ENCODE measurements at regions not wholly inside any gene's neighbourhood (a gene's known extent, or its start where the extent isn't known, plus 50 kb on each side); places are given as distances from the start of the nearest gene placed in this dataset.

GRCh38 chr2:198753101-198753500 is 704.6 kb downstream of the SATB2 start:
- DNase-seq (ENCODE audit: low read depth): no peak
- no peak overlapping the region for H3K4me3 ChIP-seq (ENCODE audit: low read length)
- TF ChIP-seq CTCF (IDR thresholded peaks at IDR 0.05; ENCODE audit: insufficient read depth, low read depth, low read length, missing control alignments): no peak

GRCh38 chr2:198749364-198749763 is 708.4 kb downstream of the SATB2 start:
- no peak for DNase-seq (ENCODE audit: low read depth)
- no peak overlapping the region for H3K4me3 ChIP-seq (ENCODE audit: low read length)
- TF ChIP-seq CTCF (IDR thresholded peaks at IDR 0.05; ENCODE audit: insufficient read depth, low read depth, low read length, missing control alignments): no peak

- no peak for DNase-seq (ENCODE audit: low read depth)
- no peak for TF ChIP-seq CTCF (IDR thresholded peaks at IDR 0.05; ENCODE audit: insufficient read depth, low read depth, low read length, missing control alignments)
- no peak overlapping the region for H3K4me3 ChIP-seq (ENCODE audit: low read length)
Measured at GRCh38 chr2:198731842-198732399, 725.8 kb downstream of the SATB2 start.

GRCh38 chr2:198720266-198720665 is 737.5 kb downstream of the SATB2 start:
- no peak for DNase-seq (ENCODE audit: low read depth)
- H3K4me3 ChIP-seq (ENCODE audit: low read length): no peak overlapping the region
- TF ChIP-seq CTCF (IDR thresholded peaks at IDR 0.05; ENCODE audit: insufficient read depth, low read depth, low read length, missing control alignments): no peak

- no peak for DNase-seq (ENCODE audit: low read depth)
- no peak for TF ChIP-seq CTCF (IDR thresholded peaks at IDR 0.05; ENCODE audit: insufficient read depth, low read depth, low read length, missing control alignments)
- H3K4me3 ChIP-seq (ENCODE audit: low read length): no peak overlapping the region
Measured at GRCh38 chr2:198717451-198717850, 740.3 kb downstream of the SATB2 start.

GRCh38 chr2:198715302-198715835 is 742.4 kb downstream of the SATB2 start:
- no peak for TF ChIP-seq CTCF (IDR thresholded peaks at IDR 0.05; ENCODE audit: insufficient read depth, low read depth, low read length, missing control alignments)
- DNase-seq (ENCODE audit: low read depth): no peak
- no peak overlapping the region for H3K4me3 ChIP-seq (ENCODE audit: low read length)

- no peak overlapping the region for H3K4me3 ChIP-seq (ENCODE audit: low read length)
- no peak for TF ChIP-seq CTCF (IDR thresholded peaks at IDR 0.05; ENCODE audit: insufficient read depth, low read depth, low read length, missing control alignments)
- no peak for DNase-seq (ENCODE audit: low read depth)
Measured at GRCh38 chr2:198712485-198712884, 745.3 kb downstream of the SATB2 start.
